UCSD-AML1 (cell line): ENCODE measurements at regions not wholly inside any gene's neighbourhood (a gene's known extent, or its start where the extent isn't known, plus 50 kb on each side); places are given as distances from the start of the nearest gene placed in this dataset.

ENCODE experiments used
- DNase-seq: peaks from one replicate; lab custom pipeline; 2025; ENCODE audit not compliant: unreplicated experiment; lab: John Stamatoyannopoulos, UW

DNA sequence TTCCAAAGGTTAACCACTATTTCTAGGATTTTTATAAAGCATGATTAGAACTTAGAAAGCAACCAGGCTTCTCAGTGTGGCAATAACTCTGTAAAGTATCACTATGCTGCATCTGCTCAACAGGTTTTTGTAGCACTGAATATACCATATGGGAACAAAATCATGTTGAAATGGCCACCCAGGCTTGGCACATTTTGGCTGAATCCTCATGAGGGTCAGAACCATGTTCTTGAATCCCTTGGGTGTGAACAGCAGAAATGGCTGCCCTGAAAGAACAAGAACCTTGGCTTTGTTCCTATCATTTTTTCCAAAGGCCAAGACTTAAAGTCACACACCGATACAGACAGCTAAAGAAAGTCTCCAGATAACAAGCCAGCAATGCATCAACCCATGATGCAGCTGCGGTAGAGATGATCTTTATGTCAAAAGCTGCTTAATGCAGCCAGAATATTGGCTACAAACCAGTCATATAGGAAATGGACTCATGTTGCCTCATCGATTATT, 283.0 kb upstream of the NOX3 start:
- no peak for DNase-seq

DNA sequence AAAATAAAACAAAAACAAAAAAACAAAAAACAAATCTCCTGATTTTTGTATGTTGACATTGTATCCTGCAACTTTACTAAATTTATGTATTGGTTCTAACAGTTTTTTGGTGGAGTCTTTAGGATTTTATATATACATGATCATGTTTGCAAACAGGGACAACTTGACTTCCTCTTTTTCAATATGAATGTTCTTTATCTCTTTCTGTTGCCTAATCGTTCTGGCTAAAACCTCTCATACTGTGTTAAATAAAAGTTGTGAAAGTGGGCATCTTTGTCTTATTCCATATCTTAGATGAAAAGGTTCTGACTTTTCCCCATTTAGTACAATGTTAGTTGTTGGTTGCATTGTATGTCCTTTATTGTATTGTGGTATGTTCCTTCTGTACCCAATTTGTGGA, 261.7 kb upstream of the NOX3 start:
- no peak for DNase-seq

- DNase-seq: no peak
Observed at GRCh38 chr6:155710704-155711103, 255.1 kb upstream of the NOX3 start.

- no peak for DNase-seq
Observed at GRCh38 chr6:155709262-155709661, 253.6 kb upstream of the NOX3 start.

DNA sequence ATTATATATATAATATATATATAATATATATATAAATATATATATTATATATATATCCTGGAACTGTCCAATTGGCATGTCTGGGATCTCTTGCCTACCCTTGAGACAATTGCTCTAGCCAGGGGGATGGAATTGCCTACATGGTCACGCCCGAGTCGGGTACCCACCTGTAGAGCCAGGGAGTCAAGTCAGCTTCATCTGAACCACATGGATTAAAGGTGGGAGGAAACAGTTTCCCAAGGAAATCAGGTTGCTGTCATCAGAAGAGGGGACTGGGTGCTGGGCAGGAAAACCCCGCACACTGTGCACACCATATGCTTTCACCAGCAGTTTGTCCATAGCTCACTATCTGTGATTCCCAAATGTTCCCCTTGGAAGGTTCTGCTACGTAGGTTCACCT, 252.5 kb upstream of the NOX3 start:
- DNase-seq: no peak

DNA sequence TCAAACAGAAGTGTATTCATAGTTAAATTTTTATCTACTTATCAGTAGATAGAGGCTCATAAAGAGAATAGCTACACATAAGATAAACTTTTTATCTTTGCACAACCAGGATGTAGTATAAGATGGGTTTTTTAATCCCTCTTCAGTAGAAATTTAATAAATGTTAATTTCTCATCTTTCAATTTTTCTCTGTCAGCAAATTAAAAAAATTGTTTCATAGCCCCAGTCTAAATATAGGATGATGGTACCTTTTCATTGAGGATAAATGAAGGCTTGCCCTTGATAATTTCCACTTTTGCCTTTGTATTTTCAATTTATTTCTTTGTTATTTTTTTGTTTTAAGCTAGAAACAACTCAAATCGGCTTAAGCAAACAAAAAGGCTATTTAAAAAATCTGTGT, 251.2 kb upstream of the NOX3 start:
- DNase-seq: no peak

GRCh38 chr6:155706341-155706740, 250.7 kb upstream of the NOX3 start:
- no peak for DNase-seq

DNA sequence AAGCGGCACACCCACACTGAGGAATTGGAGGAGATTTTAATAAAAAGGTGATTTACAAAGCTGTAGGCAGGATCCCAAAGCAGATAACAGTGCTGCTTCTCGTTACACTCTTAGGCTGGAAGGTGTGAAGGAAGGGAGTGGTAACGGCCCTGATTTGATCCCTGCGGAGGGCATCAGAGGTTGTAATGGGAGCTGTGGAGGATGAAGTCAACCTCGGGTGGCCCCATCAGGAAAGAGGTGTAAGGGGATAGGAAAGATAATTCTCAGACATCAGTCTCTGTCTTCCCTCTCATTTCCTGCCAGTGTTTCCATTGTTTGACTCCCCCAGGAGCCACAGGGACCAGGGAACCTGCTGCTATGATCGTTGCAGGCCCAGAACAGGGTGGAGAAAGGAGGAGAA, 245.7 kb upstream of the NOX3 start:
- DNase-seq: no peak

DNA sequence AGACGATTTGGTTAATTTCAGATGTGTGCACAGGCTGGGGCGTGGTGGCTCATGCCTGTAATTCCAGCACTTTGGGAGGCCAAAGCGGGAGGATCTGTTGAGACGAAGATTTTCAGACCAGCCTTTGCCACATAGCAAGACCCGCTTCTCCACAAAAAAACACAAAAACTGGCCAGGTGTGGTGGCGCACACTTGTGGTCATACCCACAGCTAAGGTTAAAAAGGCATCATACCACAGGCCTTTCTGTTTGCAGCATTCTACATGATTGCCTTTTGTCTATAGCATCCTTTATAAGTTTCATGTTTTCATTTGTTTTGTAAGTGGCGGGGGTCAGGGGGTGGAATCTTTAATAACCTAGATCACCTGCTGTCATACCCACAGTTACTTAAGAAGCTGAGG, 239.9 kb upstream of the NOX3 start:
- no peak for DNase-seq

DNA sequence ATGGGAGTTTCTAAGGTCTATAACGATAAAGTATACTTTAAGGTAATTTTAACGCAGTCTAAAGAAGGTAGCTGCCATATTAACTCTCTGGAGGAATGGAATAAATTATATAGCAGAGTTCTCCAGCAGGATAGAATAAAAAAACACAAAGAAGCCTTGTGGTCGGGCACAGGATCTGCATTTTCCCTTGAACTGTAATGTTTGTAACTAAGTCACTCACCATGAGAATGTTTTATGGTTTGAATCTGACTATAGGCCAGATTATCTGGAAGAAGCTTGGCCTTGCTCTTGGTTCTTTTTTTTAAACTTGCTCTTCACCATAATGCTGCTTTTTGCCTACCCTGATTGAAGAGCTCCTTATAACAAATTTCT, 238.8 kb upstream of the NOX3 start:
- no peak for DNase-seq

GRCh38 chr6:155693573-155694418, 238.2 kb upstream of the NOX3 start:
- DNase-seq: no peak

- no peak for DNase-seq
Observed at GRCh38 chr6:155690820-155691219, 235.2 kb upstream of the NOX3 start.

DNA sequence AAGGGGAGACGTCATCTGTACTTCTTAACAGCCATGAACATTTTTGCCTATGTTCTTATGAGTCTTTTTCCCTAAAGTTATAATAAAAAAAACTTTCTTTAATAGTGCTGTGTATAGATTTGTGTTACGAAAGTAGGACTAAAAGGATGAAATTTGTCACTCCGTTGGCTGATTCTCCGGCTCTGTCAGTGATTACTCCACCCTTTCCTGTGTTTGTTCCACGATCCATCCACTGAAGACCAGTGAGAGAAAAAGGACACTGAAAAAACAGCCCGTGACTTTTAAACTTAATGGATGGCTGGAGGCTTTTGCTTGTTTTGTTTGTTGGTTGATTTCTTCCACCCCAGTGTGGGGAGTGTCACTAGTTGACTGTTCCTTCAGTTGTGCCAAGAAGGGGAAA, 232.0 kb upstream of the NOX3 start:
- DNase-seq: no peak

GRCh38 chr6:155684416-155685196, 229.0 kb upstream of the NOX3 start:
- no peak for DNase-seq

DNA sequence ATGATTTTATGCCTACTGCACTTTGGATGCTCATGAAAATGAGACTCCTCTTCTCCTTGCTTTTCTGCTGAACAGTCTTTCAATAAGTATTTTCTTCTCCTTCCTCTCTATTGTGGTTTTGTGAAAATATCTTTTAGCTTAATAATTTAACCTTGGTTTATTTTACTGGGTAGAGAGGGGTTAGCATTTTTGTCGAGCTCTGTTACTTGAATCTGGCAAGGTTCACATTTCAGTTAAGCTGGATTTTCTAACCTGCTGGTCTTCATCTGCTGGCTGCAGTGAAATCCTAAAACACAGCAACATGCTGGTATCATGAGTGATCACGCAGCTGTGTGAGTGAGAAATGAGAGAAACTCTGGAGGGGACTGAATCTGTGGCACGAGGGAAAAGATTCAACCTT, 222.7 kb upstream of the NOX3 start:
- DNase-seq: no peak

GRCh38 chr6:155676346-155676745, 220.7 kb upstream of the NOX3 start:
- DNase-seq: no peak

- DNase-seq: no peak
Observed at GRCh38 chr6:155670655-155671054, 215.0 kb upstream of the NOX3 start.

DNA sequence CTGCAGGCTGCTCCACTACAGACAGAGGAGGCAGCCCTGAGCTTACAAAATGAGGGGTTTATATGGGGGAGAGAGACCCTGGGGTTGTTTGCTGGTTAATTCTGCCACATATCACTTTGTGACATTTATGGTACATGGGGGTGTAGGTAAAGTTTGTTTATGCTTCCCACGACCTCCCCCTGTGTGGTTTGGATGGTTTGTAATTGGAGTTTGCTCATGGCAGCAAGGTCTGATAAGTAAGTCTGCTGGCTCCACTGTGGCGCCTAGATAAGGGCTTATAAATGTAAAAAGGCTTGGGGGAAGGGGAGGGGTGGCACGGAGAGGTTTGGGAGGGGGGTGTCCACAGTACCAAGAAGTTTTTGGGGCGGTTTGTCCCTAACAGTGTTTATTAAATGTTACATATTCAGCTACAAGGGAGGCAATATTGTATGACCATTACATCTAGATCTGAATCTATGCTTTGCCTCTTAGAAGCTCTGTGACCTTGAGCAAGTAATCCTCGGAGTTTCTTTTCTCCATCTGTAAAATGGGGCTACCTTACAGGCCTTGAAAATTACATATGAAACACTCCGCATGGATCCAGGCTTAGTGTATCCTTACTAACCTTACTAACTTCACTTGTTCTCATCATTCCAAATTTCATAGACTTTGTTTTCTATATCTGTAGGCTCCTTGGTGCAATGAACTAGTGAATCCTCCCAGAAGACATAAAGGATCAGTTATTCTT, 204.8 kb upstream of the NOX3 start:
- DNase-seq: no peak

- no peak for DNase-seq
Observed at GRCh38 chr6:155656024-155656423, 200.4 kb upstream of the NOX3 start.

GRCh38 chr6:155654474-155654873, 198.8 kb upstream of the NOX3 start:
- no peak for DNase-seq

- DNase-seq: no peak
Observed at GRCh38 chr6:155648301-155648700, 192.7 kb upstream of the NOX3 start.

DNA sequence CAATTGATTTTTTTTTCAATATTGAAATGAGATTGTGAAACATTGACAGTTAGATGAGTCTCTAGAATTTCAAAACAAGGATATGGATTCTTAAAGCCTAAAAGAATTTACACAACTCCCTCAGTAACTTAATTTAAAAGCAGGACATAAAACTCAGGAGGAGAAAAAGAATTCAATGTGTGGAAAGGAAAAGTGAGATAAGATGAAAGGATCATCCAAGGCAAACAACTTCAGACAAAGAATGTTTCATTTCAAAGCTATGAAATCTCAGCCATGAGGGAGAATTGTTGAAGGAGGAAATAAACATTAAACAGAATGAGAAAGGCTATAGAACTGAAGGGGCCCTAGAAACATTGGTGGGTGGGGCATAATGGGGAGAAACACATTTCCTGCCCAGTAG, 191.7 kb upstream of the NOX3 start:
- no peak for DNase-seq
